ENCODE measurements at regions not wholly inside any gene's neighbourhood (a gene's known extent, or its start where the extent isn't known, plus 50 kb on each side); places are given as distances from the start of the nearest gene placed in this dataset.

DNA sequence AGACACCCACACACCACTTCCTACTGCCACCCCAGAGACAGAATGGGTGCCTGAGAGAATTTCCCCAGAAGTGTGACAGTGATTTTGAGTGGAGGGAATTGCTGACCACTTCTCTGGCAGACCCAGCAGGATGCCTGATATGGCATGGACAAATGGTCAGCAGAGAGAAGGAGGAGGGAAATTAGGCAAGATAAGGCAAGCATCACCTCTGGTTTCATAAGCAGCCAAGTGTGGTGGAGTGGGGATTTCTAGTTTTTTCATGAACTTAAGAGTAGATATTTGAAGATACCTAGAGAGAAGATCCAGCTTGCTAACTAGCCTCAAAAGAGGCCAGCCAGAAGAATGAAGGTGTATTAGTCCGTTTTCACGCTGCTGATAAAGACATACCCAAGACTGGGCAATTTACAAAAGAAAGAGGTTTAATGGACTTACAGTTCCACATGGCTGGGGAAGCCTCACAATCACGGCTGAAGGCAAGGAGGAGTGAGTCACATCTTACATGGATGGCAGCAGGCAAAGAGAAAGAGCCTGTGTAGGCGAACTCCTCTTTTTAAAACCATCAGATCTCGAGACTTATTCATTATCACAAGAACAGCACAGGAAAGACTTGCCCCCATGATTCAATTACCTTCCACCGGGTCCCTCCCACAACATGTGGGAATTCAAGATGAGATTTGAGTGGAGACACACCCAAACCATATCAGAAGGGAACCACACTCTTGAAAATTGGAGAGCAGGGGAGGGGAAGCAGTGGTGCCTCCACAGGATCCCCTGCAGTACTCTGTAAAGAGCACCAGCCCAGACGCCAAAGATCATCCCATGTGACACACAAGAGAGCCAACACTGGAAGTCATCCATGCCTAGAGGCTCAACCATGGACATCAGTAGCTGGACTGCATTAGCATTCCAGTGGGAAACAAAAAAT lies 64.2 kb downstream of the RBM43 start:
- DNase-seq (ENCODE audit: low spot score), result no peak

DNA sequence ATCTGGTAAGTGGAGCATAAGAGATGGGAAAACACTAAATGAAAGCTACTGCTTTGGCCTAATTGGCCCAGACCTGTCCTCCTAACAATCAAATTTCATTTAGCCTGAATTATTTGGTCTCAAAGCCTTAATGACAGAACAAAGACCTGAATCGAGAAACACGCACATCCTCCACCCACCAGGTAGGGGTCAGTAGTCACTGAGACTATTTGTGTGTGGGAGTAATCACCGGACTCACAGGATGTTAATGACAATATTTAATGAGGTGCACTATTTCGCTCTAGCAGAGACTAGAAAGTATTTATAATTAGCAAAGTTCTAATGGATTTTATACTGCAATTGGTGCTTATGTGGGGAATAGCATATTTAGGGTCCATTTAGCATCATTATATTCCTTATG lies 68.1 kb downstream of the RBM43 start:
- DNase-seq (ENCODE audit: low spot score), result no peak

DNA sequence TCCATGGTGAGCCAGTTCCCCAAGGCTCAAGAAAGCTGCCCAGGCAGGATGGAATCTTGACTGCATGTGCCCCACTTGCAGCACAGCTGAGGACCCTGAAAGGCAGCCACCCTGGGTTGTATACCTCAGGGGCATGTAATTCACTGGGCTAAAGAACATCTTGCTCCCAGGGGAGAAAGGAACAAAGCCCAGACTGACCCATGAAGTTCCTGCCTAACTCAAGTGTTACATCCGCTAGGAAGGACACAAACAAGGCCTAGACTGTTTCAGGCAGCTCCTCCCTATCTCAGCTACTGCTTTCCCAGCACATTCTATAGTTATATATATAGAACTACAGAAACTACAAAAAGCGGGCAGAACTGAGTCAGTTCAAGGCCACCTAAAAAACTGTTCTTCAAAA lies 69.0 kb downstream of the RBM43 start:
- DNase-seq (ENCODE audit: low spot score), result peak; percentile 91

DNA sequence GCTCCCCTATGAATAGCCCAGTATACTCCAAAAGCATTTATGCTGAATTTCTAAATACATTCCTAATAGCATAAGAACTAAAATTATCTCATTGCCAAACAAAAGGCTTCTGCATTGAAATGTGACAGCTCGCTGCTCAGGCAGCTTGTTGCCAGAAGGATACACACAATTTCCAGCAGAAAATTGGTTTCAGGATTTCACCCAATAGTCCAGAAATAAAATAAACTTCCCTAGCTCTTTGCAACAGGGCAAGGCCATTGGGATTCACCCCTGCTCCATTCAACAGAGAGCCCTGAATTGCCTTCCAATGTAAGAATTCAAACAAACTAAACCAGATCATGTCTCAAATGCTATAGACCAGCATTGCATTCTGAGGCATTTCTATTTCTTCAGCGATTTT lies 70.7 kb downstream of the RBM43 start:
- peak; percentile 13 for DNase-seq (ENCODE audit: low spot score)

DNA sequence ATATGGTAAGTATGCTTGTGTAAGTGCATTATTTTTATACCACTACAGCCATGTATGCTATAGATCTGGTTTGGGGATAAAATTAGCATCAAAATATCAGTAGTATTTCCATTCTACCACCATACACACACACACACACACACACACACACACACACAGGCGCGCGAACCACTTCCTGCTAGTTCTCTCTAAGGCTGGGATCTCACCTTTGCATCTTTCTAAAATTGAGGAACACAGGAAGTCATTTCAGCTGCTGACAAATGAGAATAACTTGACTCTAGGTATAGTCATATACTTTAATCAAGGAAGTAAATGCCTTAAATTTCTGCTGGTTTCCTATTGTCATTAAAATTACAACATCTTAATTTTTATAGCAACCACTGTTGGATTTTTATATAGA lies 72.5 kb downstream of the RBM43 start:
- no peak for DNase-seq (ENCODE audit: low spot score)

DNA sequence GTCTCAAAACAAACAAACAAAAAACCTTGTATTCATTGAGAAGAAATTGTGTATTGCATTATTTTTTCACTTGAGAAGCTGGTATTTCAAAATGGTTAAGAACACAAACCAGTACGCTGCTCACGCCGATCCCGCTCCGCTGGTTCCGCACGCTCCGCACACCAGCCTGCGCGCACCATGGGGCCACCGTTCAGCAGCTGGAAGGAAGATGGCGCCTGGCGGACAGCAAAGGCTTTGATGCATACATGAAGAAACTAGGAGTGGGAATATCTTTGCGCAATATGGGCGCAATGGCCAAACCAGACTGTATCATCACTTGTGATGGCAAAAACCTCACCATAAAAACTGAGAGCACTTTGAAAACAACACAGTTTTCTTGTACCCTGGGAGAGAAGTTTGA lies 75.7 kb downstream of the RBM43 start:
- no peak for DNase-seq (ENCODE audit: low spot score)

DNA sequence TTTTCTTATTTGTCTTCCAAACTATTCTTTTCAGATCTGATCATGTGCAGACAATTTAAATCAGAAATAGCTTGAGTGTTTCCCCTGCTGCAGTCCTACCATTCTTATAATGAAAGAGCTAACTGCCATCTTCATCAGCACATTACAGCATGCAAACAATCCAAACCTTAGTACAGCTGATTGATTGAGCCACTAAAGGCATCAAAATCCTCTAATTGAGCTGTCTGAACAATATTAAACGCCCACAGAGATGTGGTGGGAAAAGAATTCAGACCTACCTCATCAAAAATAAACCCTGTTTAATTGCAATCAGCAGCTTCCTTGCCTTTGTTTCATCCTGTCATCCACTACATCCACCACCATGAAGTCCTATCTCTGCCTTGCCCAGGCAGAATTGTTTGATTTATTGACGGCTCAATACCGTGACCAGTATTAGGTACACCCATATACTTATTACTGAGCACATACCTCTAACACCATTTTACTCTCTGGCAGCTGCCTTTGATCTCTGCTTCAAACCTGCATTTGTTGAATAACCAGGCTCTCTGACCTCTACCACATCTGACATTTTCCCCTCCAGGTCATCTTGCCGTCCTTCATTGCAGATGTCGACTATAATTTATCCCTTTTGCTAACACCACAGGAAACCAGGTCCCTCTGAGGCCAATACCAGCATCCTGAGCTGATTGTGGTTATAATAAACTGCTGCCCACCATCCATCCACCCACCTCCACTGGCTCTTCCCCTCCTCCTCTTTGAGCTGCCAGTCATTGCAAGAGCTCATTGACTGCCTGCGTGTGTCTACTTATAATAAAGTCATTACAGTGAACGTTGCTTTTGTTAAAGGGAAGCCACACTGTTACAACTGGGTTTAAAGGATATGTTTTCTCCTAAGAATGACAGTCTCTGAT lies 78.5 kb downstream of the RBM43 start:
- DNase-seq (ENCODE audit: low spot score), result no peak

DNA sequence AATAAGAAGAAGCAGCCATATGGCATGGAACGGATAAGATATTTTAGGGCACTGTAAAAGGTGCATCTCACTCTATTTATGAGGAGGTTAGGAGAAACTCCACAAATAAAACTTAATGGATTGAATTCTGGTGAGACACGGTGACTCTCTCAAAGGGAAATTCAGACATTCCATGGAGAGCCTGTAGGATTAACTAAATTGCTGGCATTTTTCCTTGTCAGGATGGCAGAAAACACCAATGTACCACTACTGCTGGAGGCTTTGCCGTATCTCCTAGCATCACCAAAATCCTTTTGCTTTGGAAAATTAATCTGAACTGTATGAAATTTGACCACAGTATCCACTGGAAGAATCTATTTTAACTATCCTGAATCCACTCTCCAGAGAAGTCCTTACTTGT lies 79.3 kb downstream of the RBM43 start:
- no peak for DNase-seq (ENCODE audit: low spot score)

DNA sequence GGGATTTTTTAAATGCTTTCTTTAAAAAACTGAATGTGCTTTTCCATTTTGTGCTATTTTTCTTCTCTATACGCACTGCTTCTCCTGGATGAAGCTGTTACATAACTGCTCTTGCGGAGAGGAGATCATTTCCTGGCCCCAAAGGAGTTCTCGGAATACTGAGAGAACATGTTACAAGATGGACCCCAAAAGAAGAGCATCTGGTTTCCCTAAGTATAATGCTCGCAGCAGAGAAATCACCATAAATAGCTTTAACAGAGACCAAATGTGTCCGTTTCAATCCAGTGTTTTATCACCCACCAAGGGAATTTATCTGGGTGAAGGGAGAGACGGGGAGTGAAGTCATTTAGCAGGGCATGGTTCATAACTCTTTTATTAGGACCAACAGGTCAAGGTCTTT lies 80.1 kb downstream of the RBM43 start:
- no peak for DNase-seq (ENCODE audit: low spot score)

DNA sequence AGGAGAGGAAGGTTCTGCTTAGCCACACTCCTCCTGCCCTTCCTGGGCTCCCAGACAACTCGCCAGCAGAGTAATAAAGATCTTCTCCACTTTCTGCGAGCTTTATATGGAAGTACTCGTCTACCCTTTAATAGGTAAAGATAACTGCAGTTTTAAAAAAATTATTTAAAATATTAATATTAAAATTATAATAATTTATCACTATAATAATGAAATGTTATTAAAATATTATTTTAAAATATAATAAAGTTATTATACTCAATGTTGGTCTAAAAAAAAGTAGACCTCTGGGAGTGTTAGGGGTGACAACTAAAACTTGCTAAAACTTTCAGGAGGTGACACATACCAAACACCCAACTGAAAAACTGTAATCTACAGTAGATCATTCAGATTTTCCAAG lies 81.5 kb downstream of the RBM43 start:
- no peak for DNase-seq (ENCODE audit: low spot score)

DNA sequence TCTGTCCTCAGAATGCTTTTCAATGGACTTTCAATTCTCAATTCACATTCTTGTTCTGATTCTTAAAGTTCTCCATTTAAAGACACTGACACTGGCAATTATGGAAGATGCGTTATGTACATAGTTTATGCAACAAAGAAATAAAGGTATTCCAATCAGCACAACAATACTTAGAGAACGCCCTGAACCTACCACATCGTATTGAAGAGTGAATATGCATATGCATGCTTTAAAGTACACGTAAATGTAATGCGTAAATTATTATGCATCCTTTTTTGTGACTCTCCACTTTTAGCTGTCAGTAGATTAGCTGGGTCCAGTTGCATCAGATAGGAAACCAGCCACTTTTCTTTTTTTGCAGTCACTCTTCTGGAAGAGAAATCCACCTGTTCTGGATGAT lies 83.5 kb downstream of the RBM43 start:
- no peak for DNase-seq (ENCODE audit: low spot score)

DNA sequence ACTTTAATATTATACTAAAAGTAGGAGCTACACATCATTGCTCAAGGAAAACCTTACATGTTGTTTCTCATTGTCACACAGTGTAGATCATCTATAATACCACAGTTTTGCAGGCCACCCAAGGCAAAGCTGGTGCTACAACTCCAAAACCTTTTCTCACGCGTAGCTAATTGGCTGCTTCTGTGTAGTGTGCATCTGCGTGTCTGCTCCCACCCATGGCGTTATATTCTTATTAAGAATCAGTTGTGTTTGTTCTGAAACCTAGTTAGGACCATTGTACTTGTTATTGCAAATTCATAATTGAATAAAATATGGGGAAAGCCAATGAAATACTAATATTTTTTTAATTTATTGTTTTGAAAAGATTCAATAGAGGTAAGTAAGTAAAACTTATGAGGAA lies 83.9 kb downstream of the RBM43 start:
- no peak for DNase-seq (ENCODE audit: low spot score)

DNA sequence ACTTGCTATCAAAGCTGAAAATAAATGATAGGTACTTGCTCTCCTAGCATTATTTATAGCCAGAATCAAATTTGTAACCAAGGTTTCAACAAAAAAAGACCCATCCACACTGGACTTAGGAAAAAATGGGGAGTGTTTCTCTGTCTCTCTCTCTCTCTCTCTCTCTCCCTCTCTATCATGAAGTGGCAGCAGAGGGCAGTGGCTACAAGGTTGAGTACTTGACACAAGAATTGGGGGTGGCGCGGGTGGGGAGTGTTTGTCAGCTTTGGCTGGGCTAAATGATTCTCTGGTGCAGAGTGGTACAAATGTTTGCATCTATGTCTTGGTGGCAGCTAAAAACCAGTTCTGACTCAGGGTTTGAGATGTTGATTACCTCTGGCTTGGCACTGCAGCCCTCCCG lies 85.0 kb downstream of the RBM43 start:
- no peak for DNase-seq (ENCODE audit: low spot score)

DNA sequence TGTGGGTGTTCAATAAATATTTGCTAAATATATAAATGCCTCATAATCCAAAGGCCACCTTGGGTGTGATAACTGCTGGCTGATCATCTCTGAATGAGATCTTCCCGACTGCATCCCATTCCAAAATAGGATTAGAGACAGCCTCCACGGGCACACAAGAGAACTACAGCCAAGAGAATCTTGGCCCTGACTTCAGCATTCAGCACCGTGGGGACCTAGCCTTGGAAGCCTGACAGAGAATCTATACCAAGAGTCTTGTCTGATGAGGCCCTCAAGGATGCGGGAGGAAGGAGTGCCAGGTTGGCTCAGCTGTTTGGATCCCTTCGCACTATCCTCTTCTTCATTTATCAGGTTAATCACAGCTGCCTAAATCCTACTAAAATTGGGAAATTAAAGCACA lies 85.8 kb downstream of the RBM43 start:
- DNase-seq (ENCODE audit: low spot score), result no peak

DNA sequence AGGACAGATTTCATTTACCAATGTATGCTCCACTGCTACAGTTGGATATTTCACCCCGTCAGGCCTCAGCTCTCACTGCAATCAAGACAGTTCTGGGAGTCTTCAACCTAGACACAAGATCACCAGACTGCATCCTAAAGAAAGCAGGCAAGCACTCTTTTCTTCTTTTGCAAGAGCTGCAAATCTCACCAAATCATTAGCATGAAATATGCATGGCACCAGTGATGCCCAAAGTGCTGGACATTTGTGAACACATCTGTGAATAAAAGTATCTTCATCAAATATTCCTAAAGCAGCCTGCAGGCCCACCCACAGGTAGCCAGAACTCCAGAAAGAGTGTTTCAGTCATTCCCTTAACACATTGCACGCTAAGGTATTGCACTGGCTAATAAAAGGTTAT lies 87.5 kb downstream of the RBM43 start:
- DNase-seq (ENCODE audit: low spot score), result no peak

DNA sequence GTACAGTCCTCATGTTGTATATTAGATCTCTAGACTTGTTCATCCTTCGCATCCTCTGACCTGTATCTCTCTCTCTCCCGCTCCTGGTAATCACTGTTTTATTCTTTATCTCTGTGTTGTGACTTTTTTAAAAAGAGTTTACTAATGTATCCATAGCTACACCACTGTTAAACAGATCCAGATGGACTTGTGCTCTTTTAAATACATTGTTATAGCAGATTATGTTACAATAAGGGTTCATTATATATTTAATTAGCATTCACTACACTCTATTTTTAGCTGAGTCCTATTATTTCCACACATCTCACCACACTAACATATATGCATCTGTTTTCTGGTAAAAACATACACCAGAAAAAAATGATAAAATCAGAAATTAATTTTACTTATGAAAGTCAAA lies 90.5 kb downstream of the RBM43 start:
- DNase-seq (ENCODE audit: low spot score), result no peak

DNA sequence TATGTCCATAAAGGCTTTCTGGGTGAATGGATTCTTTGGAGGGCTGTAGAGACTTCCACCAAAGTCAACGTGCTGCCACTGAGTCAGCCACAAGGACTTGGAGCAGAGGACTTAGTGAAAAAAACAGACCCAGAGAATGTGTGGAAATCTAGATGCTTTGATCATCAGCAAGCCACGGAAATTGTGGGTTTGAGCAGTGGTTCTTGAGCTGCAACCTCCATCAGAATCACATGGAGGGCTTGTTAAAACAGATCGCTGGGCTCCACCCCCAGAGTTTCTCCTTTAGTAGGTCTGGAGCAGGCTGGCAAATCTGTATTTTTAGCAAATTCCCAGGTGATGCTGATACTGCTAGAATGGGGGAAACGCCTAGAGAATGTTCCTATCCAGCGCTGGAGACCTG lies 95.3 kb downstream of the RBM43 start:
- DNase-seq (ENCODE audit: low spot score), result no peak

DNA sequence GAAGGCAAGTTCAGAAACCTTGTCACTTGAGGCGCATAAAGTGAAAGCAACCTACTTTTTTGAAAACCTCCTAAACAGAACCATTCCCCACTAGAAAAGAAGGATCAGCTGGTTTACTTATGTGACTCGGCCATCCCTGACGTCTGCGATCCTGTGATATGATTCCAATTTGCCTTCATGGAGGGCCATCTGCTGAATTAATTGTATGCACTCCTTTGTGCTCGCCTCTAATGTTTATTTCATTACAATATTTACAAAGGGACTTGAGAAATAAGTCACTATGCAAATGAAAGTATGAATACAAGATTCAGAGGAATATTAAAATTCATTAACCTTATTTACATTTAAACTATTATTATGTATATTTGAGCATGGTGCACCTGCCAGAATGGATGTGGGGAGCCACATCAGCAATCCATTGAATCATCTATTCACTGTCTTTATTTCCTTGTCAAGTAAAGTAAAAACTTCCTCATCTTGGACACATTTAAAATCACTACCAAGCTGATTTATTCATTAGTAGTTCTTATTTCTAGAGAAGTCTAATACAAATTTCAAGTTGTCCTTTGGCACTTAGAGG lies 96.5 kb downstream of the RBM43 start:
- no peak for DNase-seq (ENCODE audit: low spot score)

DNA sequence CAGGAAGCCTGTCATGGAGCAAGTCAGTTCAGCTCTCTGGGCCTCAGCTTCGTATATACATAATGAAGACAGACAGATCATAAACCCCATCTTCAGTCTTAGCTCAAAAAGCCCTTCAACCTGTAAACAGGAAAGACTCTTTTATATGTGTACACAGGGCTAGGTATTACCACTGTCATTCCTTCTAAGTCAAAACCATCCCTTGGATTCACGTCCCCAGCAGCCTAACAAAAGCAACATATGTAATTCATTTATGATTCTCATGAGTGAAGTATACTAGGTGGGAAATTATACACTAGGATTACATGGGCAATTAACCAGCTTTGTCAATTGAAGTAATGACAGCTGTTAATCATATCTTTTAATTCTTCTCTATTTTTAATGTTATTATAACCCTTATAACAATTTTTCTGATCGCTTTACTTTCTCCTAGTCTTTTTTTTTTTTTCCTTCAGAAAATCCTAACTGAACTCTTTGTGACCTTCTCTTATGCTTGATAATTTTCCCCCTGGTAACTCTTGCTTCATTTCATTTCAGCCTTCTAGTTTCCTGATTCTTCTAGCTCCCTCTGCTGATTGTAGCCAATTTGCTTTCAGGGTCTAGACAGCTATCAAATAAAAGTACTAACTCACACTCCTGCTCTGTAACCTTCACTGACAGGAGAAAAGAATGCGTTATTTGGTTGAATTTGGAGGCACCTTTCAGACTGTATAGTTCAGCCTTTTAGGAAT lies 99.7 kb downstream of the RBM43 start:
- DNase-seq (ENCODE audit: low spot score), result peak; percentile 39

DNA sequence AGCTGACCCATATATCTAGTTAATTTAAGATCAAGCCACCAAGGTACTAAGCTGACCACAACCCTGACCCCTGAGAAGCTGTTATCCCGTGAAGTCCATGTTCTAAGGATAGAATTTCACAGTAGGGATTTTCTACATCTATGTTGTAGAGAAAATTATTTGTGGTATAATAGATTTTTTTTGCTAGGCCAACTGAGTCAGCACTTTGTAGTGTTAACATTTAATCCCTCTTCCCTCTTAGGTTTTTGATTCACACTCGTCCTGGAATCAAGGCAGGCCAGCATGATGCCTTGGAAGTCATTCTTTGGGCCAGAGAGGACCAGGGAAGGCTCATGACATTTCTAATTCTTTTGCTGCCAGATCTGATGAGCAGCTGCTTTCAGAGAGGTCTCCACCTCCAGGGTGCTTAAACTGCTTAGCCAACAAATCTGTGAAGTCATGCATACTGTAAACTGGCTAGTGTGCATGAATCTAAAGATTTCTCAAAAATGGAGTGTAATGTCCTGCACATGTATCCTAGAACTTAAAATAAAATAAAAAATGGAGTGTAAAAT lies 102.5 kb downstream of the RBM43 start:
- DNase-seq (ENCODE audit: low spot score), result no peak

DNA sequence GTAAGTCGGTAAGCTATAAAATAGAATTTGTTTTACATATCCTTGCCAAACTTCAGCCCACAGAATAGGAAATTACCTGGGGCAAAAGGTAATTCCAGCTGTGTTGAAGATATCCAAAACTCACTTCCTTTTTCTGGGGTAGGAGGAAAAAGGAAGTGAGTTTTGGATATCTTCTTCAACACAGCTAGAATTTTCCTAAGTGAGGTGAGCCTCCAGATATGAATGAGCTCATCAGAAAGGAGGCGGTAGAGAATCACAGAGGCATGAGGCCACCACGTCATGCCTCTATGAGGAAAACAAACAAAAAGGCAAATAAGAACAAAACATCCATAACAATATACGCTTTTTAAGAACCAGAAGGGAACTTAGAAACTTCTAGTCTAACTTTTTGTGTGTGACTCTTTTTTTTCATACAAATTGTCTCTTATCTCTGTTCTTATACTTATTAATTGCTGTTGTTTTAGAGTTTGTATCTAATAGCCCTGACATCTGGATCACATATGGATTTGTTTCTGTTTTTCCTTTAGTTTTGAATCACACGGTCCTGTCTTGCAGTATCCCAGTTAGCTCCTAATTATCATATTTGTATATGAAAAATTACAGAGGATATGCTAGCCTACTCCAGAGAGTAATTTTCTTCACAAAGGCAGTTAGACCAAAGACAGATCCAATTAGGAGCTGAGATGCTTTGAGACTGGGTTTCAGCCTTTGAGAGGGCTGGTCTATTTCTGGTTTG lies 104.5 kb downstream of the RBM43 start:
- no peak for DNase-seq (ENCODE audit: low spot score)

Measured in COLO829 (cell line).